Left lobe of liver (tissue), 2 donors: ENCODE measurements at regions not wholly inside any gene's neighbourhood (a gene's known extent, or its start where the extent isn't known, plus 50 kb on each side); places are given as distances from the start of the nearest gene placed in this dataset.

Source experiments
- ATAC-seq: fragments of 200-7000 bp; cut with Tn5 transposase; one replicate; pipeline ENCODE4 v1.9.1; 2020; ENCODE audit warnings: mild to moderate bottlenecking, moderate library complexity
- DNase-seq: peaks from one replicate; pipeline ENCODE4 v3.0.0-alpha.2; 2020; ENCODE audit warnings: low spot score
- donor health status: DM: no; HTN: no; CAD: no; lungs with moderate emphysema.
- donor health status: DM: no; HTN: yes; CAD: no.

DNA sequence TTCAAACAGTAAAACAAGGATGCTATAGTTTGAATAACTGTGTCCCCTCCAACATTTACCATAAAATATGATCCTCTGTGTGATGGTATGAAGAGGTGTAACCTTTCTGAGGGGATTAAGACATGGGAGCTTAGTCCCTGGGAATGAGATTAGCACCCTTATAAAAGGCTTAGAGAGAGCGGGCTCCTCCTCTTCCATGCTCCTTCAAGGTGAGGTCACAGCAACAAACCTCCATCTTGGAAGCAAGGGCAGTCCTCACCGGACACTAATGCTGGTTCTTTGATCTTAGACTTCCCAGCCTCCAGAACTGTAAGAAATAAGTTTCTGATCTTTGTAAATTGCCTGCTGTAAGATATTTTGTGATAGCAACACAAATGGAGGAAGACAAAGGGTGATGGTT lies 700.3 kb downstream of the TMEM182 start:
- no peak for ATAC-seq
- no peak for DNase-seq

DNA sequence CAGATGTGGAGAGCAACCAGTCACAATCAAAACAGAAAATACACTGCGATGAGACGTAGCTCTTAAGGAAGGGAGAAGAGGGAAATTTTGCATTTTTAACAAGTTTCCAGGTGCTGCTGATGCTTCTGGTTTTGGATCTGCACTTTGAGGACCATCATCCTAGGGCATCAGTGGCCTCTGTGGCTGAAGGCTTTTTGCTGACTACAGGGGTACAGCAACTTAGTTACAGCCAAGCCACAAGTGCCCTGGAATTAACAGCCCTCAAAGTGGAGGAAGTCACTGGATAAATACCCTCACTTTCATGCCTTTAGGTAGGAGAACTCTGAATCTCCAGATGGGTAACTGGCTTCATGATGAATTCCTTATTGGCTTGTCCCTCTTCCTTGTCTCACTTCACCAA lies 700.9 kb downstream of the TMEM182 start:
- ATAC-seq (no peak), DNase-seq (no peak)

DNA sequence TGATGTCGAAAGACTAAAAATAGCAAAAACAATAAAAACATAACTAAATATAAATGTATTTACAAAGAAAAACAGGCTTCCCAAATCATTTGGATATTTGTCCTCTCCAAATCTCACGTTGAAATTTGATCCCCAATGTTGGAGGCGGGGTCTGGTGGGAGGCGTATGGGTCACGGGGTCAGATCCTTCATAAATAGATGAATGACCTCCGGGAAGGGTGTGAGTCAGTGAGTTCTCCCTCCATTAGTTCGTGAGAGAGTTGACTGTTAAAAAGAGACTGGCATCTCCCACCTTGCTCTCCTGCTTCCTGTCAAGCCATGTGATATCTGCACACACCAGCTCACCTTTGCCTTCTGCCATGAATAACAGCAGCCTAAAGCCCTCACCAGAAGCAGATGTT lies 703.0 kb downstream of the TMEM182 start:
- ATAC-seq (no peak), DNase-seq (no peak)

DNA sequence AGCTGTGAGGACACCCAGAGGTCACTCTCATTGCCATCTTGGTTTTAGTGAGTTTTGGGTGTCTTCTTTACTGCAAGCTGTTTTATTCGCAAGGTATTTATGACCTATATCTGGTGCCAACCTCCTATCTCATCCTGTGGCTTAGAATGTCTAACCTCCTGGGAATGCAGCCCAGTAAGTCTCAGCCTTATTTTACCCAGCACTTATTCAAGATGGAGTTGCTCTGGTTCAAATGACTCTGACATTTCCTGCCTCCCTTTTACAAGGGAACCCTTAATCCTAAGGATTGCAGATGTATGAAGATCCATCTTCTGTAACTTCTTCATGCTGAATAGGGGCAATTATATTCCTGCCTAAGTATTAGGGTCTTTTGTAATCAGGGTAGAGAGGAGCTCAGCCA lies 708.0 kb downstream of the TMEM182 start:
- no peak for DNase-seq
- no peak for ATAC-seq

DNA sequence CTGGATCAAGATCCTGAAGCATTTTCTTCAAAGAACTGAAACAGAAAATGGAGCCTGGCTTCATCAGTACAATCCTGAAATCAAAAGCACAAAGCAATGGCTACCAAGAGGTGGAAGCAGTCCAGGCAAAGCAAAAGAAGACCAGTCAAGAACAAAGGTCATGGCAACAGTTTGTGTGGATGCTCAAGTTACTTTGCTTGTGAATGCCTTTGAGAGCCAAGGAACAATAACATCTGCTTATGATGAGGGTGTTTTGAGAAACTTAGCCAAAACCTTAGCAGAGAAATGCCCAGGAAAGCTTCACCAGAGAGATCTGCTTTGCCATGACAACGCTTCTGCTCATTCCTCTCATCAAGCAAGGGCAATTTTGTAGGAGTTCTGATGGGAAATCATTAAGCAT lies 723.1 kb downstream of the TMEM182 start:
- ATAC-seq (no peak), DNase-seq (no peak)

DNA sequence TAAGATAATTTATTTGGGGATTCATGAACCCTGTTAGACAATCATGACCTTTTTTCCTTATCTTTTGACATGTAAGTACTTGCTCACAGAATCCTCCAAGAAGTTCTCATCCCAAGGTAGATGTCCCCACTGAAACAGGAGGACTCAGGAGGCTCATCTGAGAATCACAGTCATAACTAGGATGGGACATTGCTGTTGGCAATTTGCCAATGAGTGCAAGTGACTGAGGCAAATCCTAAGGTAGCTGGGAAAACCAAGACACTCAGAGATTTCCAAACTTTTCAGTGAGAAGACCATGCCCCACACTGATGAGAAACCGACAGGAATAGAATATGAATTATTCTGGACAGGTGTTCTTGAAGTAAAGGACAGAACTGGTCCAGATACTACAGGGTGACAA lies 735.0 kb downstream of the TMEM182 start:
- no peak for ATAC-seq
- no peak for DNase-seq

DNA sequence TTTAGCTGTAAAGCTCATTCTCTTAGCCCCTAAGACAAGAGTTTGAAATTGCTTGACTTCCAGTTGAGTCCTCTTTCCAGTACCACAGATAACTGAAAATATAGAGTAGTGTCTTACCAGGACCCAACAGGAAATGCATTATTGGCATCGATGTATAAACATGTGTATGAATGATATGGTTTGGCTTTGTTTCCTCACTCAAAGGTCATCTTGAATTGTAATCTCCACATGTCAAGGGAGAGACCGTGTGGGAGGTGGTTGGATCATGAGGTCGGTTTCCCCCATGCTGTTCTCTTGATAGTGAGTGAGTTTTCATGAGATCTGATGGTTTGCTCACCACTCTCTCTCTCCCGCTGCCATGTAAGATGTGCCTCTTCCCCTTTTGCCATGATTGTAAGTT lies 745.0 kb downstream of the TMEM182 start:
- no peak for ATAC-seq
- no peak for DNase-seq

DNA sequence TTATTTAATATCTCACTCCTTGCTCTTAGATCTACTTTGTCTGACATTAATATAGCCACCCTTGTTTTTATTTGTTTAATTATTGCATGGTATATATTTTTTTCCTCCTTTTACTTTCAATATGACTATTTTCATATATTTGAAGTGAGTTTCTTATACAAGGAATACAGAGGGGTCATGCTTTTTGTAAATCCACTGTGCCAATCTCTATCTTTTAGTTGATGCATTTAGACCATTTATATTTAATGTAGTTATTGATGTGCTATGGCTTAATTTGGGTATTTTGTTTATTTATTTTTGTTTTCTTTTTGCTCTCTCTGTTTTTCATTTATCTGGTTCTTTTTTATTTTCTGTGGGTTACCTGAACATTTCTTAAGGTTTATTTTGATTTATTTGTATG lies 750.6 kb downstream of the TMEM182 start:
- no peak for ATAC-seq
- no peak for DNase-seq

DNA sequence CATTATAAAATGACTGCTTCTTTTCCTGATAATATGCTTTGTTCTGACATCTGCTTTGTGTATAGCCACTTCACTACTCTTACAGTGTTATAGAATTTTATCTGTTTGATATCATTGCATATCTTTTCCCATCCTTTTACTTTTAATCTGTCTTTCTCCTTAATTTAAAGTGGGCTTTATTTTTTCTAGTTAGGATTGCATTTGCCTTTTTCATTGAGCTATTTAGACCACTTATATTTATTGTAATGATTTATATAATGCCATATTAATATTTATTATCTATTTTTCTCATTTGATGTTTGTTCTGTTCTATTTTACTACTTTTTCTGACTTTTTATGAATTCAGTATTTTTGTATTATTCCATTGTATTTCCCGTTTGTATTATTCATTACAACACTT lies 758.7 kb downstream of the TMEM182 start:
- no peak for DNase-seq
- no peak for ATAC-seq

DNA sequence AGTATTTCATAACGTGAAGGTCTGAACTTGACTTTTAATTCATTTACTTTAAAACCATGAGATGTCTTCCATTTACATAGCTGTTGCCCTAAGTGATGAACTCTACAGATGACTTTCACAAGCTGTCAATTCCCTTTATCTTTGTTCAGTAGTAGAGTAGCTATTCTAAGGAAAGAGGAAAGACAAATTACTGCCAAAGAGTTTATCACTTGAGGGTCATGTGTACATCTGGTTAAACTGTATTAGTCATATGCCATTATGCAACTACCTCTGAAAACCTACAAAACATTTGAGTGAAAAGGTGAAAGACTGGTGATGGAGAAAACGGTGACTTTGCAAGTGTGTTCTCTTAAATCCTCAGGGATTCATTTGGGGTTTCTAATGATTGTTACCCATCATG lies 763.9 kb downstream of the TMEM182 start:
- no peak for DNase-seq
- no peak for ATAC-seq

DNA sequence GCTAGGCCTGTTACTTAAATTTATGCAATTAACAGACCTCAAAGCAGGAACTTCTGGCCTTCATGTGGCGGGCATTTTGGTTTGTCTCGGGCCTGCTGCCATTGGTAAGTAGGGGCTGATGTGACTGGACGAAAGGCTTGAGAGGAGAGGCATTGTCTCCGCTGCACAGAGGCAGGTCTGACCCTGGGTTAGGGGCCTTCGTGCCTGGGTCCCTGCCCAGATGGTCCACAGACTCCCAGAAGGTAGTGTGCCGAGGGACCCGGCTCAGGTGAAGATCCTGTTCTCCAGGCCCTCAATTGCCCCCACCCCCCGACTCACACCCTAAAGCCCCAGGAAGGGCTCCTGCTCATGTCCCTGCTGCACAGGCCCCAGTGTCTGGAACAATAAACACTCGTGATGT lies 764.9 kb downstream of the TMEM182 start:
- ATAC-seq (no peak), DNase-seq (no peak)

DNA sequence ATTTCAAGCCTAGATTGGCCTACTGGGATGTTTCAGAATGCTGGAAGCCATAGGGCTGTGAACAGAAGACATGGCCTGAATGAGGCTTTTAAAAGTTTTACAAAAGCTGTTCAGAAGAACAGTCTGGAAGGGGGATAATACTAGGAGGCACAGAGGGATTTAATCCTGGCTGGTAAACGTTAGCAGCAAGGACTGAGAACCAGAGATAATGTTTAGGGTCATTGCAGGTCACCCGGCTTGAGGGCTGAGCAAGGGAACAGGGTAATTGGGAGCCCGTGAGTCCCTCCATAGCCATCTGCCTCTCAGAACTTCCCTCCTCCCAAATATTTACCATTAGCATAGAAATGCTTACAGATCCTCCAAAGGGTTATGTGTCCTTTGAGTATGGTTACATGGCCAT lies 765.4 kb downstream of the TMEM182 start:
- no peak for ATAC-seq

DNA sequence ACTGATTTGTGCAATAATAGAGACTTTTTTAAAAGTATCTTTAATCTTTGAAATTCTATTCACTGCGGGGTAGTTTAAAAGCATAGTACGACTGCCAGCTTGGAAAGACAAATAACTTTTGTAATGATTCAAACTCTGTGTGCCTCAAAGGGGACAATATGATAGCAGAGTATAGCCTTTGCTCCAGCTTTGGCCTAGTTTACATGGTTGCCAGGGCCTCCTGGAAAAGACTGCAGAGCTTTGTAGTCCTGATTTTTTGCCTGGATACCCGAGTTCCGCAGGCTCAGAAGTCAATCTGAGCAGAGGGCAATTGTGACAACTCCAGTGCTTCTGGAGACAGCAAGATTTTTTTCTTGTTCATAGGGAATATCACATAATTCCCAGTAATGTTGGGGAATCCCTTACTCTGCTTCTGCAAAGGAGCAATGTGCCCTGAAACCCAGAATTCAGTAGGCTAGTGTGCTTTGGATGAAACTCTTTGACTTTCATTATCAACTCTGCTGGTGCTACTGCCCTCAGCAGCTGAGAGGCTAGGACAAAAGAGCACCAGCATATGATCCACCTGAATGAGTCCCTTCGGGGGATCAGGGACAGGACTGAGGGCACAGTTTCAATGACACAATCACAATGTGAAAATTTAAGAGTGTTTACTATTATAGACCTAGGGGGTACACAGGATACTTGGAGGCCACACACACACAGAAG lies 768.1 kb downstream of the TMEM182 start:
- ATAC-seq (no peak), DNase-seq (no peak)

More for the DNA sequence above, 765.4 kb downstream of the TMEM182 start:
- DNase-seq = no peak

DNA sequence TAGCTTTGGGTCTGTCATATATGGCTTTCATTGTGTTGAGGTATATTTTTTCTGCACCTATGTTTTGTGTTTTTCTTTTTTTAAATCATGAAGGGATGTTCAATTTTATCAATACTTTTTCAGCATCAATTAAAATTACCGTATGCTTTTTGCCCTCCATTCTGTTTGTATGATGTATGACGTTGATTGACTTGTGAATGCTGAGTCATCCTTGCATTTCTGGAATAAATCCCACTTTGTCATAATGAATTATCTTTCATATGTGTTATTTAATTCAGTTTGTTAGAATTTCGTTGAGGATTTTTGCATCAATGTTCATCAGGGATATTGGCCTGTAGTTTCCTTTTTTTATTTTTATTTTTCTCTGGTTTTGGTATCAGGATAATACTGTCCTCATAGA lies 790.9 kb downstream of the TMEM182 start:
- ATAC-seq = no peak
- DNase-seq = no peak

DNA sequence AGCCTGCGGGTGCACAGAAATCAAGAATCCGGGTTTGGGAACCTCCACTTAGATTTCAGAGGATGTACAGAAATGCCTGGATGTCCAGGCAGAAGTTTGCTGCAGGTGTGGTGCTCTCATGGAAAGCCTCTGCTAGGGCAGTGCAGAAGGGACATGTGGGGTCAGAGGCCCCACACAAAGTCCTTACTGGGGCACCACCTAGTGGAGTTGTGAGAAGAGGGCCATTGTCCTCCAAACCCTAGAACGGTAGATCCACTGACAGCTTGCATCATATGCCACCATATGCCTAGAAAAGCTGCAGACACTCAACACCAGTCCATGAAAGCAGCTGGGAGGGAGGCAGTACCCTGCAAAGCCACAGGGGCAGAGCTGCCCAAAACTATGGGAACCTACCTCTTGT lies 833.0 kb downstream of the TMEM182 start:
- DNase-seq (no peak), ATAC-seq (no peak)

DNA sequence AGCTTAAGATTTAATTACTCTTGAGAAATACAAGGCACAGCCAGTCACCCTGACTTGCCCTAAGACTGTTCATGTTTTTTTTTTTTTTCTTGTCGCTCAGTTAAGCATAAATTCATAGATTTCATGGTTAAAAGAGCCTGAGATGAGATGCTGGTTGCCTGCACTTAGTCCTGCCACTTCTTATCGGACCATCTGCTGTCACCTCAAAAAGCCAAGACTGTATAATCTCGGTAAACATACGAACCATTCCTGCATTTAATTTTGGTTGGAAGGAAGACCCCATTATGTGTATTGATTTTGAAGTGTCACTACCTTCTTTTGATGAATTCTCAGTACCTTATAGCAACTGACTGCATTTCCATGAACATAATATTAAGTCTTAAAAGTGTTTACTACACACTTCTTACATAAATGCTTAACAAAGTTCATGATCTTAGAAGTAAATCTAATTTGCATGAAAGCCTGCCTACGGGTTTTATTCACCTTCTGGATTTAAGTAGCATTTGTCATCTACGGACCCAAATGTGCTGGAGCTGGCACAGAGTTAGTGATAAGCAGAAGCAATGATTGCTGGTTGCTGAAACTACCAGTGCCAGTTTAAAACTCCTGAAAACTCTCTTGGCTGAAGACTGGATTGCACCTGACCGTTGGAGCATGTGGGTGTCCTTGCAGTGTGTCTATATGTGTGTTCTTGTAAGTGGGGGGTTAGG lies 843.4 kb downstream of the TMEM182 start:
- DNase-seq = no peak
- no peak for ATAC-seq

DNA sequence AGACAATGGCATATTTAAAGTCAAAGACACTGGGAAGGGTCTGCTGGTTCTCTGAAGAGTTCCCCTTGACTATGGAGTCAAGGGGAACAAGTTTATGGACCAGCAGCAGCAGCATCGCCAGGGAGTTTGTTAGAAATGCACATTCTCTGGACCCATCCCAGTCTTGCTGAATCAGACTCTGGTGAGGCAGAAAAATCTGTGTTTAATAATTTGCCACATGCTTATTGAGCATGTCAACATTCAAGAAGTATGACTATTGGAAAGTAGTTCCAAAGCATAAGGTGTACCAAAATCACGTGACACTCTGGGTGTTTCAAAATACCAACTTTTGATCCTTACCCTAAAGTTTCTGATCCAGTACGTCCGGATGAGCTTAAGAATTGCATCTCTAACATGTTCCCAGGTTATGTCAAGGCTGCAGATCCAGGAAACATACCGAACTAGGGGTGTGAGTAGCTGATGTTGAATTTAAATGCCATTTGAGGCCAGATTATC lies 853.8 kb downstream of the TMEM182 start:
- DNase-seq (no peak), ATAC-seq (no peak)

DNA sequence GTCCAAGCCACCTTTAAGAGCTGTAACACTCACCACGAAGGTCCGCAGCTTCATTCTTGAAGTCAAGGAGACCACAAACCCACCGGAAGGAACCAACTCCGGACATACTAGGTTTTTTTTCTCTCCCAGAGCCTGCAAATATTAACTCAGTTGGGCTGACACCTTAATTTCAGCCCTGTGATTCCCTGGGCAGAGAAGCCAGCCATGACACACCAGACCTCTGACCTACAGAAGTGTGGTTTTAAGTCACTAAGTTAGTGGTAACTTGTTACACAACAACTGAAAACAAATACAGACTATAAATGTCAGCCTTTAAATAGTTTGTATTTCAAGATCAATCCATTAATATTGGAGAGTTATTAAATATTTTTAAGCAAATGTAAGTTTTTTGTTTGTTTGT lies 855.1 kb downstream of the TMEM182 start:
- DNase-seq (no peak), ATAC-seq (no peak)

DNA sequence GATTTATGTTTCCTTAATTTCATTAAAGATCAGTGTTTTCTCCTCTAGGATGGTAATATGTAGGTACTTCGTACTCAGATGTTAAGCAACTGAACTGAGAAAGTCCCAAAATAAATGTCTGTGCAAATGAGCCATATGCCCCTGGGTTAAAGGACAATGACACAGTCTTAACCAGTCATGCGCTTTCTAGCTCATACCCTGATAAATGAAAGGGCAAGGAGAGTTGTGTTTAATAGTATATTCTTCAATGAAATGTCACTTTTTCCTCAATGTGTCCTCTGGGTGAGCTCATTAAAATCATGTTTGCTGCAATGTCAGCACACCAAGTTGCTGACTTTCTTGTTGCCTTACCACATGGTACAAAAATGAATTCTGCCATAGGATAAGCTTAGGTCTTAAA lies 856.3 kb downstream of the TMEM182 start:
- no peak for ATAC-seq

DNA sequence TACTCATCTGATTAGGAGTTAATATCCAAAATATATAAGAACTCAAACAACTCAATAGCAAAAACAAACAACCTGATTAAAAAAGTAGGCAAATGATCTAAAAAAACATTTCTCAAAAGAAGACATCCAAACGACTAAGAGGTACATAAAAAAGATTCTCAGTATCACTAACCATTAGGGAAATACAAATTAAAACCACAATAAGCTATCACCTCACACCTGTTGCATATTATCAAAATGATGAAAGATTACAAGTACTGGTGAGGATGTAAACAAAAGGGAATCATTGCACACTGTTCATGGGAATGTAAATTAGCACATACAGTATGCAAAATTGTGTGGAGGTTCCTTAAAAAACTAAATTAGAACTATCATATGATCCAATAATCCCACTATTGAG lies 865.5 kb downstream of the TMEM182 start:
- ATAC-seq (no peak), DNase-seq (no peak)

More for the DNA sequence above, 856.3 kb downstream of the TMEM182 start:
- no peak for DNase-seq

DNA sequence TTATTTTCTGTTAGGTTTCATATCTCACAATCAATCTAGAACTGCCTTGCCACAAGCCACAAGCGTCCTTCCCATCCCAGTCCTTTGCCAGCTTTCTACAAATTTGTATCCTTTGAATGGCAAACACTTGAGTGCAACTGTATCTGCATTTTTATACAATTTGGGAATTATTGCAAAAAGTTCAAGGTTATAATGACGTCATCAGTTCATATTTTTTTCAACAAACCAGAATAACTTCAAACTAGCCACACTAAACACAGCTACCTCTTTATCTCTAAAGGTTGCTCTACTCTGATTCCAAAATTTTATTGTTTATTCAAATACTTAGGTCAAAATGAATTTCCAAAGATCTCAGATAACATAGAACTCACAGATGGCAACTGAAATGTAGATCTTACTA lies 877.1 kb downstream of the TMEM182 start:
- ATAC-seq (no peak), DNase-seq (no peak)

DNA sequence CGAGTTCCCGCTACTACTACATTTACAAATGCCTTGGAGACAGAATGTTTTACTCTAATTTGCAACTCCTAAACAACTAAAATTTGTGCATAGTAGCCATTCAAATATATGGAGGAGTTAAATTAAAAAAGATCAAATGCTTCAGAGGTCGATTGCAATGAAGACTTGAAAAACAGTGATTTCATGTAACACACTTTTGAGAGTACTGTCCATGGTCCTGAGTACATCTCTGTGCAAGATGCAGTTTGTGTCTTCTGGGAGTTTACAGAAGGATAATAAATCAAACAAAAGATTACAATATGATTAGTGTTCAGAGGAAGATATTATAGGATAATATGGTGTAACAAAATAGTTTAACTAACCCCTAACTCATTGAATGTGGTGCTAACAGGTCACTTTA lies 894.7 kb downstream of the TMEM182 start:
- no peak for DNase-seq

DNA sequence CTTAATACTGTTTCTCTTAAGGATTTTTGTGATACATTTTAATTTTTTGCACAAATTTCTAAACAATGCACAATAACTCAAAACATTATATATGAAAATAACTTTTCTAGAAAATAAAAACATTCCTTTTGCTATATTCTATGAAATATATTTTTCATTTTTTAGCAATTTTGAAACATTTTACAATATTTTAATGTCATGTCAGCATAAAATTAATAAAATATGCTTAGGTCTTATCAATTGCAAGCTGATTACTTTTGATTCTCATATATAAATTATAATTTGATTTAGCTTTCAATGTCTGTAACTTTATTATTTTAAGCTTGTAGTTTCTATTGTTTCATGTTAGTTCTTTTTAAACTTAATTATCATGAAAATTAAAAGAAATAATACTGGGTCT lies 898.7 kb downstream of the TMEM182 start:
- no peak for ATAC-seq
- no peak for DNase-seq

More for the DNA sequence above, 894.7 kb downstream of the TMEM182 start:
- no peak for ATAC-seq
